IMR-90 (cell line): ENCODE measurements at regions not wholly inside any gene's neighbourhood (a gene's known extent, or its start where the extent isn't known, plus 50 kb on each side); places are given as distances from the start of the nearest gene placed in this dataset.

Experiments used
- ATAC-seq: fragments of 200-7000 bp; cut with Tn5 transposase; 2 replicates; pipeline ENCODE4 v1.9.1; 2020; ENCODE audit warnings: low read depth, mild to moderate bottlenecking, moderate library complexity
- BruUV-seq: library from RNA; stranded (reverse); fragments of 400-500 nt; replicated peaks from 2 replicates; lab custom pipeline; 2021; lab: Mats Ljungman, UMichigan
- CTCF ChIA-PET: fragments of 300-600 bp; formaldehyde crosslinking; extraction: SDS; loops from one replicate; lab custom pipeline; 2021; ENCODE audit warnings: antibody characterized with exemption; lab: Yijun Ruan, JAX
- POLR2A ChIA-PET: fragments of 300-600 bp; sonication (Branson Sonifier 250); formaldehyde crosslinking; loops from one replicate; lab custom pipeline; 2022; ENCODE audit warnings: antibody characterized with exemption; ENCODE audit not compliant: unreplicated experiment; lab: Charles Lee
- DNase-seq: peaks from one replicate; pipeline ENCODE4 v3.0.0; 2013
- H2AFZ ChIP-seq: replicated peaks from 2 replicates; pipeline ENCODE3; 2013; ENCODE audit warnings: low read length, mild to moderate bottlenecking; ENCODE audit not compliant: poor library complexity
- H2AK5ac ChIP-seq: 2 replicates; pipeline ENCODE4 v1.6.1; 2013; ENCODE audit warnings: low read depth, low read length, inconsistent platforms
- H2AK9ac ChIP-seq: replicated peaks from 2 replicates; pipeline ENCODE3; 2013; ENCODE audit warnings: mild to moderate bottlenecking, low read depth, low read length, moderate library complexity; ENCODE audit not compliant: poor library complexity
- H2BK120ac ChIP-seq: 2 replicates; pipeline ENCODE4 v1.6.1; 2013; ENCODE audit warnings: low read depth, low read length, inconsistent platforms
- H2BK15ac ChIP-seq: 3 replicates; pipeline ENCODE4 v1.6.1; 2013; ENCODE audit warnings: low read depth, low read length, inconsistent platforms
- H2BK20ac ChIP-seq: 2 replicates; pipeline ENCODE4 v1.6.1; 2013; ENCODE audit warnings: low read depth, mild to moderate bottlenecking, inconsistent platforms, low read length, moderate library complexity
- H2BK5ac ChIP-seq: 2 replicates; pipeline ENCODE4 v1.6.1; 2013; ENCODE audit warnings: mild to moderate bottlenecking, low read depth, low read length, inconsistent platforms; ENCODE audit not compliant: poor library complexity, severe bottlenecking
- H3K14ac ChIP-seq: replicated peaks from 2 replicates; pipeline ENCODE4 v1.6.1; 2013; ENCODE audit warnings: low read depth, low read length, inconsistent platforms
- H3K18ac ChIP-seq: 2 replicates; pipeline ENCODE4 v1.6.1; 2013; ENCODE audit warnings: low read depth, low read length, control low read depth
- H3K23ac ChIP-seq: 2 replicates; pipeline ENCODE4 v1.6.1; 2013; ENCODE audit warnings: low read depth, low read length, inconsistent platforms
- H3K27ac ChIP-seq: 2 replicates; pipeline ENCODE4 v1.5.1; 2013; ENCODE audit warnings: mild to moderate bottlenecking, control low read depth, low read length; ENCODE audit not compliant: insufficient read depth
- H3K27me3 ChIP-seq: 2 replicates; pipeline ENCODE4 v1.6.1; 2013; ENCODE audit warnings: low read length; ENCODE audit not compliant: control insufficient read depth, insufficient read depth
- H3K36me3 ChIP-seq: 2 replicates; pipeline ENCODE4 v1.6.1; 2013; ENCODE audit warnings: low read length, mixed read lengths; ENCODE audit not compliant: control insufficient read depth, insufficient read depth
- H3K4ac ChIP-seq: 2 replicates; pipeline ENCODE4 v1.6.1; 2013; ENCODE audit warnings: low read depth, low read length, inconsistent platforms
- H3K4me1 ChIP-seq: 2 replicates; pipeline ENCODE4 v1.6.1; 2013; ENCODE audit warnings: low read length, mixed read lengths; ENCODE audit not compliant: control insufficient read depth, insufficient read depth
- H3K4me2 ChIP-seq: 2 replicates; pipeline ENCODE4 v1.6.1; 2013; ENCODE audit warnings: low read depth, mild to moderate bottlenecking, control low read depth, low read length, moderate library complexity
- H3K4me3 ChIP-seq: 2 replicates; pipeline ENCODE4 v1.5.1; 2013; ENCODE audit warnings: low read depth, mild to moderate bottlenecking, control low read depth, low read length, moderate library complexity; ENCODE audit not compliant: insufficient read depth
- H3K56ac ChIP-seq: 2 replicates; pipeline ENCODE4 v1.6.1; 2013; ENCODE audit warnings: low read length, inconsistent platforms; ENCODE audit not compliant: insufficient read depth; ENCODE audit errors: extremely low read depth
- H3K79me1 ChIP-seq, 2 experiments: 2 replicates each; pipeline ENCODE4 v1.6.1; 2013; ENCODE audit warnings: low read length in 2 of 2, inconsistent platforms in 1 of 2, low read depth in 1 of 2
- H3K9ac ChIP-seq: 2 replicates; pipeline ENCODE4 v1.6.1; 2013; ENCODE audit warnings: low read depth, low read length, control low read depth
- H3K9me1 ChIP-seq: 2 replicates; pipeline ENCODE4 v1.6.1; 2013; ENCODE audit warnings: low read length, inconsistent platforms; ENCODE audit not compliant: insufficient read depth
- H3K9me3 ChIP-seq: 2 replicates; pipeline ENCODE4 v1.6.1; 2013; ENCODE audit warnings: low read length; ENCODE audit not compliant: control insufficient read depth, insufficient read depth
- H4K20me1 ChIP-seq: 2 replicates; pipeline ENCODE4 v1.6.1; 2013; ENCODE audit warnings: low read length, inconsistent platforms; ENCODE audit not compliant: insufficient read depth
- H4K5ac ChIP-seq: 2 replicates; pipeline ENCODE4 v1.6.1; 2013; ENCODE audit warnings: mild to moderate bottlenecking, low read depth, low read length, control low read depth
- H4K8ac ChIP-seq, 2 experiments: 2 replicates each; pipeline ENCODE4 v1.6.1; 2013; ENCODE audit warnings: low read depth in 2 of 2, low read length in 2 of 2, control low read depth in 1 of 2, inconsistent platforms in 1 of 2
- H4K91ac ChIP-seq: 2 replicates; pipeline ENCODE4 v1.6.1; 2013; ENCODE audit warnings: low read depth, low read length, inconsistent platforms; ENCODE audit not compliant: insufficient read depth
- BHLHE40 ChIP-seq: fragments of 150-350 bp; IDR thresholded peaks from 2 replicates; pipeline ENCODE4 v1.6.1; 2016; ENCODE audit warnings: mild to moderate bottlenecking, low read depth, low read length
- FOS ChIP-seq: fragments of 150-350 bp; IDR thresholded peaks from 2 replicates; pipeline ENCODE4 v1.6.1; 2016; ENCODE audit warnings: low read depth, low read length
- MAFK ChIP-seq: IDR thresholded peaks from 2 replicates; pipeline ENCODE4 v1.6.1; 2012; ENCODE audit warnings: low read depth, low read length, improper control_type of control experiment
- MAZ ChIP-seq: IDR thresholded peaks from 2 replicates; pipeline ENCODE4 v1.6.1; 2012; ENCODE audit warnings: low read depth, mild to moderate bottlenecking, low read length, improper control_type of control experiment, moderate library complexity, borderline replicate concordance
- MXI1 ChIP-seq: IDR thresholded peaks from 2 replicates; pipeline ENCODE4 v1.6.1; 2012; ENCODE audit warnings: low read depth, mild to moderate bottlenecking, low read length, moderate library complexity, borderline replicate concordance
- NFE2L2 ChIP-seq: fragments of 150-350 bp; IDR thresholded peaks from 2 replicates; pipeline ENCODE4 v1.6.1; 2016; ENCODE audit warnings: low read depth, mild to moderate bottlenecking, low read length
- POLR2A ChIP-seq: IDR thresholded peaks from 2 replicates; pipeline ENCODE4 v1.6.1; 2012; ENCODE audit warnings: mild to moderate bottlenecking, low read depth, low read length
- RAD21 ChIP-seq: IDR thresholded peaks from 2 replicates; pipeline ENCODE4 v1.6.1; 2012; ENCODE audit warnings: low read length, improper control_type of control experiment
- SMC3 ChIP-seq: fragments of 150-350 bp; IDR thresholded peaks from 2 replicates; pipeline ENCODE4 v1.6.1; 2016; ENCODE audit warnings: low read depth, mild to moderate bottlenecking, antibody characterized with exemption, low read length, moderate library complexity
- WGBS, 2 experiments: methylation state at CpG; one replicate each; pipeline versions ENCODE4 v1.1.5 to v1.1.7; 2013; ENCODE audit warnings: missing lambda C conversion rate in 2 of 2; ENCODE audit not compliant: insufficient read length in 1 of 2; ENCODE audit errors: extremely low coverage in 2 of 2; 5-methylcytosine and 5-hydroxymethylcytosine counted together
- dilution Hi-C: fragments of 300-500 bp; cut with HindIII; formaldehyde crosslinking; loops from one replicate; pipeline ENCODE4 v1.14.3; 2018; ENCODE audit warnings: low sequenced_read_pairs; ENCODE audit not compliant: unreplicated experiment
- in situ Hi-C: fragments of 300-500 bp; cut with MboI; formaldehyde crosslinking; loops from 3 replicates; pipeline ENCODE4 v1.14.3; 2019; ENCODE audit warnings: low sequenced_read_pairs, inconsistent platforms, mixed read lengths
- intact Hi-C: fragments of 100-400 bp; cut with micrococcal nuclease; formaldehyde crosslinking; loops from 2 replicates; pipeline ENCODE4 v1.10.0; 2022
- TF ChIP-seq, protein P1 (sequence below): conservative IDR thresholded peaks from 2 replicates; pipeline ENCODE4 v1.5.1; 2012; ENCODE audit warnings: mild to moderate bottlenecking, low read depth, low read length, improper control_type of control experiment
- TF ChIP-seq, protein P2 (sequence below): fragments of 150-350 bp; IDR thresholded peaks from 2 replicates; pipeline ENCODE4 v1.6.1; 2016; ENCODE audit warnings: low read depth, mild to moderate bottlenecking, low read length, moderate library complexity, borderline replicate concordance
- TF ChIP-seq, protein P3 (sequence below): fragments of 150-350 bp; IDR thresholded peaks from 2 replicates; pipeline ENCODE4 v1.6.1; 2017; ENCODE audit warnings: mild to moderate bottlenecking, antibody characterized with exemption, low read length, low read depth

DNA sequence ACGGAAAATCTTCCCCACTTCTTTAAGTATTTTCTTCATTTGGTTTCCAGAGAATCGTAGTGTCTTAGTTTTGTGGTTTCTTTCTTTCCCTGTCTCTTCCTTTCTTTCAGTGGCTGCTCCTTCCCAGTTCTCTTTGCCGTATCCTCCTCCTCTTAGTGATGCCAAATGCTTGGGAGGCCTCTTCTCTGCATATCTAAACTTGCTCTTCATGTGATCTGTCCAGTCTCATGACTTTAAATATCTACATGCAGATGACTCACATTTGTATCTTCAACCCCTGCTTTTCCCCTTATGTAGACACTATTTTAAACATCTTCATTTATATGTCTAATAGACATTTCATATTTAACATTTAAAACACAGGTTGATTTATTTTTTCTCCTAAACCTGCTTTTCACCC lies 149.2 kb downstream of the PTCSC3 start:
- Histone ChIP-seq H3K9me1 (no peaks in the 10 kb centered on the region), H3K9me3 (no peaks in the 10 kb centered on the region), H3K18ac (no peak overlapping the region), H3K4me1 (no peaks in the 10 kb centered on the region), H3K14ac (no peak overlapping the region), H3K79me1 (no peaks in the 10 kb centered on the region), H2AK5ac (no peak overlapping the region), H4K91ac (no peak overlapping the region), H2BK15ac (no peak overlapping the region), H2BK5ac (no peak overlapping the region), H2BK120ac (no peak overlapping the region), H3K27ac (no peak overlapping the region), H3K56ac (no peak overlapping the region), H3K9ac (no peak overlapping the region), H4K20me1 (no peaks in the 10 kb centered on the region), H3K4me3 (no peak overlapping the region), H3K27me3 (no peaks in the 10 kb centered on the region), H4K8ac (no peak overlapping the region), H4K5ac (no peak overlapping the region), H3K4ac (no peak overlapping the region), H2AFZ (no peak overlapping the region), H3K36me3 (no peaks in the 10 kb centered on the region), H2BK20ac (no peak overlapping the region), H3K4me2 (no peak overlapping the region), H3K23ac (no peak overlapping the region), H2AK9ac (no peak overlapping the region)
- 20% methylated on average over 1 of the region's 3 CpGs; no CpG with 5 or more reads in 1 of the 2 experiments for WGBS, 2 experiments
- POLR2A ChIA-PET, result no interaction called here
- ATAC-seq (no peak), DNase-seq (no peak)
- dilution Hi-C loops (no loop called here), in situ Hi-C loops (no loop called here), intact Hi-C loops (no loop called here)
- no TSS peak for BruUV-seq
- TF ChIP-seq MAZ (no peak), POLR2A (no peak), MAFK (no peak), MXI1 (no peak), RAD21 (no peak), BHLHE40 (no peak), SMC3 (no peak), FOS (no peak), NFE2L2 (no peak)
- TF ChIP-seq, protein P1, sequence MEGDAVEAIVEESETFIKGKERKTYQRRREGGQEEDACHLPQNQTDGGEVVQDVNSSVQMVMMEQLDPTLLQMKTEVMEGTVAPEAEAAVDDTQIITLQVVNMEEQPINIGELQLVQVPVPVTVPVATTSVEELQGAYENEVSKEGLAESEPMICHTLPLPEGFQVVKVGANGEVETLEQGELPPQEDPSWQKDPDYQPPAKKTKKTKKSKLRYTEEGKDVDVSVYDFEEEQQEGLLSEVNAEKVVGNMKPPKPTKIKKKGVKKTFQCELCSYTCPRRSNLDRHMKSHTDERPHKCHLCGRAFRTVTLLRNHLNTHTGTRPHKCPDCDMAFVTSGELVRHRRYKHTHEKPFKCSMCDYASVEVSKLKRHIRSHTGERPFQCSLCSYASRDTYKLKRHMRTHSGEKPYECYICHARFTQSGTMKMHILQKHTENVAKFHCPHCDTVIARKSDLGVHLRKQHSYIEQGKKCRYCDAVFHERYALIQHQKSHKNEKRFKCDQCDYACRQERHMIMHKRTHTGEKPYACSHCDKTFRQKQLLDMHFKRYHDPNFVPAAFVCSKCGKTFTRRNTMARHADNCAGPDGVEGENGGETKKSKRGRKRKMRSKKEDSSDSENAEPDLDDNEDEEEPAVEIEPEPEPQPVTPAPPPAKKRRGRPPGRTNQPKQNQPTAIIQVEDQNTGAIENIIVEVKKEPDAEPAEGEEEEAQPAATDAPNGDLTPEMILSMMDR, result no peak
- TF ChIP-seq, protein P2, sequence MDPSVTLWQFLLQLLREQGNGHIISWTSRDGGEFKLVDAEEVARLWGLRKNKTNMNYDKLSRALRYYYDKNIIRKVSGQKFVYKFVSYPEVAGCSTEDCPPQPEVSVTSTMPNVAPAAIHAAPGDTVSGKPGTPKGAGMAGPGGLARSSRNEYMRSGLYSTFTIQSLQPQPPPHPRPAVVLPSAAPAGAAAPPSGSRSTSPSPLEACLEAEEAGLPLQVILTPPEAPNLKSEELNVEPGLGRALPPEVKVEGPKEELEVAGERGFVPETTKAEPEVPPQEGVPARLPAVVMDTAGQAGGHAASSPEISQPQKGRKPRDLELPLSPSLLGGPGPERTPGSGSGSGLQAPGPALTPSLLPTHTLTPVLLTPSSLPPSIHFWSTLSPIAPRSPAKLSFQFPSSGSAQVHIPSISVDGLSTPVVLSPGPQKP, result no peak
- TF ChIP-seq, protein P3, sequence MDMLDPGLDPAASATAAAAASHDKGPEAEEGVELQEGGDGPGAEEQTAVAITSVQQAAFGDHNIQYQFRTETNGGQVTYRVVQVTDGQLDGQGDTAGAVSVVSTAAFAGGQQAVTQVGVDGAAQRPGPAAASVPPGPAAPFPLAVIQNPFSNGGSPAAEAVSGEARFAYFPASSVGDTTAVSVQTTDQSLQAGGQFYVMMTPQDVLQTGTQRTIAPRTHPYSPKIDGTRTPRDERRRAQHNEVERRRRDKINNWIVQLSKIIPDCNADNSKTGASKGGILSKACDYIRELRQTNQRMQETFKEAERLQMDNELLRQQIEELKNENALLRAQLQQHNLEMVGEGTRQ, result no peak
- CTCF ChIA-PET, result no interaction called here
